GM10266 (cell line): ENCODE measurements at regions not wholly inside any gene's neighbourhood (a gene's known extent, or its start where the extent isn't known, plus 50 kb on each side); places are given as distances from the start of the nearest gene placed in this dataset.

ENCODE experiments used
- DNase-seq: peaks from one replicate; pipeline ENCODE4 v3.0.0; 2012; ENCODE audit errors: extremely low spot score
- TF ChIP-seq, protein P1 (sequence below): IDR thresholded peaks from 2 replicates; pipeline ENCODE4 v1.5.1; 2012; ENCODE audit warnings: mild to moderate bottlenecking, low read depth; ENCODE audit not compliant: control insufficient read depth, insufficient read depth; ENCODE audit errors: missing control alignments

DNA sequence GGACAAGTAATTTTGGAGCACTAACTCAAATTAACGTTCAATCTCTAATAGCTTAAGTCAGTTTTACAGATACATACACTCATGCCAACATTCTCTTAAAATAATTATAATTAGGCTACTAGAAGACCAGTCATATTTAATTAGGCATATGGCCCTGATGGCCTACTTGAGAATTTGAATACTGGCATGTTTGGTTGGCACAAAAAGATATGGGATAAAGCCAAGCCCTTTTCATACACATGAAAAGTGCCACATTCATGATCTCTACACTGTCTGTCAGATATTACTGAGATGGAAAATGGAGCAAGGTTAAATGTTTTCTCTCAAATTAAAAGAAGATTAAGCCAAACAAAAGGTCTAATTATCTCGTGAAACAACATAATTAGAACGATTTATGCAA is 1091.0 kb downstream of the C4orf33 start:
- DNase-seq, result no peak
- TF ChIP-seq, protein P1, sequence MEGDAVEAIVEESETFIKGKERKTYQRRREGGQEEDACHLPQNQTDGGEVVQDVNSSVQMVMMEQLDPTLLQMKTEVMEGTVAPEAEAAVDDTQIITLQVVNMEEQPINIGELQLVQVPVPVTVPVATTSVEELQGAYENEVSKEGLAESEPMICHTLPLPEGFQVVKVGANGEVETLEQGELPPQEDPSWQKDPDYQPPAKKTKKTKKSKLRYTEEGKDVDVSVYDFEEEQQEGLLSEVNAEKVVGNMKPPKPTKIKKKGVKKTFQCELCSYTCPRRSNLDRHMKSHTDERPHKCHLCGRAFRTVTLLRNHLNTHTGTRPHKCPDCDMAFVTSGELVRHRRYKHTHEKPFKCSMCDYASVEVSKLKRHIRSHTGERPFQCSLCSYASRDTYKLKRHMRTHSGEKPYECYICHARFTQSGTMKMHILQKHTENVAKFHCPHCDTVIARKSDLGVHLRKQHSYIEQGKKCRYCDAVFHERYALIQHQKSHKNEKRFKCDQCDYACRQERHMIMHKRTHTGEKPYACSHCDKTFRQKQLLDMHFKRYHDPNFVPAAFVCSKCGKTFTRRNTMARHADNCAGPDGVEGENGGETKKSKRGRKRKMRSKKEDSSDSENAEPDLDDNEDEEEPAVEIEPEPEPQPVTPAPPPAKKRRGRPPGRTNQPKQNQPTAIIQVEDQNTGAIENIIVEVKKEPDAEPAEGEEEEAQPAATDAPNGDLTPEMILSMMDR, result no peak

DNA sequence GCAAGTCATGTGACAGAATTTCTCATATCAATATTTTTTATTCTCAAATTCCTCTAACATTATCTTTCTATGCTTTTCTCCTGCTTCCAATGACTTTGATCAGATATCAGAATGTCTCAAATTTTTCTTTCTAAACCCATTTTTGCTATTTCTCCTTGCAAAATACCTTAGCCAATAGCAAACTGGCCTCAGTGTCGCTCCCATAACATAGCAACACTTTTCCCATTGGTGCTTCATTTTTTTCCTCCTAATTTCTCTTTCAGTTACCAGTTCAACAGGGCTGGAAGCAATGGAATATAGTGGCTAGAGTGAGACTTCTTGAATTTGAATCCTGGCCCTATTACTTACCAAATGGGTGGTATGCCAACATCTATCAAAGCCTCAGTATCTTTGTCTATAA is 1091.6 kb downstream of the C4orf33 start:
- no peak for DNase-seq
- TF ChIP-seq, protein P1, result no peak

DNA sequence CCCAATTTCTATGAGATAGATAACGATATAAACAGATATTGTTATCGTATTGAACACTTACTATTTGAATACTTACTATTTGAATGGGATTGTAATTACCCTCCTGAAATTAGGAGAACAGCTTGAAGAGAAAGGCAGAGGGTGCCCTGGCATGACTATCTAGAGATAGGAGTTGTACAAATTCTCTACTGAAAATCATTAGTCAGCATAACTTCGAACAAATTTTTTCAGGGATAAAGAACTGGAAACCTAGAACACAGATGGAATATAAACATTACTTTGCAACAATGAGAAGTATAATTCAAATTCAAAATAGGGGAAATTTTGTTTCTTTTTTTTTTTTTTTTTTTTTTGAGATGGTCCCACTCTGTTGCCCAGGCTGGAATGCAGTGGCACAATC is 1096.8 kb downstream of the C4orf33 start:
- TF ChIP-seq, protein P1, result no peak
- DNase-seq, result no peak

DNA sequence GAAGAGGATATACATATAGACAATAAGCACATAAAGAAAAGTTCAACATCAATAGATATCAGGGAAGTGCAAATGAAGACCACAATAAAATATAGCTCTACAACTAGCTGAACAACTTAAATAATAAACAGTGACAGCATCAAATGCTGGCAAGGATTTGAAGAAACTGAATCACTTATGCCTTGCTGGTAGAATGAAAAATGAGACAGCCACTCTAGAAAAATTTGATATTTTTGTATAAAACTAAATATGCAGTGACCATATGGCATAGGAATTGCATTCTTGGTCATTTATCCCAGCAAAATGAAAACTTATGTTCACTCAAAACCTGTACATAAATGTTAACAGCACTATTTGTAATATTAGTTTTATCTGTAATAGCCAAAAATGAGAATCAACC is 1102.0 kb downstream of the C4orf33 start:
- DNase-seq, result no peak
- TF ChIP-seq, protein P1, result no peak

DNA sequence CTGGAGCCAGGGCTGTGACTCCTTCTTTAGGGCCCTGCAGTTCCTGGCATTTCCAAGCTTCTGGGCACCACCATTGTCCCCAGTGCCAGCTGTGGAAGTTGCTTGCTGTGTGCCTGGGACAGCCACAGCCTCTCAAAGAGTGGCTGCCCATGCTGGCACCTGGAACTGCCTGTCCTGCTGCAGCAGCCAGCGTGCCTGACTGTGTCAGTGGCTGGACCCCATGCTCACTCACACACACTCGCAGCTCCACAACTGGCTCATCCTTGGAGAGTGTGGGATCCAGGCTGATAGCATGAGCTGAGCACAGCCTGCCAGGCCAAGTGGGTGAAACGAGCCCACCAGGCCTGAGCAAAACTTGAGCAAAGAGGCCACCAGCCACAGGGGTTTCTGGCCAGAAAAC is 1107.6 kb downstream of the C4orf33 start:
- TF ChIP-seq, protein P1, result no peak
- no peak for DNase-seq

DNA sequence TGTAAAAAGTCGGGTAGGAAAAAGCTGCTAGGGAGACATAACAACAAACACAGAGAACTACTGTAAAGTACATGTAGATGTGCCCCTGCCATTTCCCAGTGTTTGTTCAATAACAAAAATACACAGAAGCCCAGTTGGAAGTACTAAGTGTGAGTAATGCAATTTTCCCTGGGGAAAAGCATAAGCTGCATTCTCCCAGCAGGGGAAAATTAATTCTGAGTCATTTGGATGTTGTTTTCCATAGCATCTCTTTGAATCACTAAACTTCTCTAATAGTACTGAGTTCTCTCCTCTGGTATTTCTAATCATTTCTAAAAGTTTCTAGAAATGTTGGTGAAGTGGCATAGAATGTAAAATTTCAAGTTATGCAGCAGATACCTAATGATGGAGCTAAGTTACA is 1114.9 kb downstream of the C4orf33 start:
- no peak for DNase-seq

DNA sequence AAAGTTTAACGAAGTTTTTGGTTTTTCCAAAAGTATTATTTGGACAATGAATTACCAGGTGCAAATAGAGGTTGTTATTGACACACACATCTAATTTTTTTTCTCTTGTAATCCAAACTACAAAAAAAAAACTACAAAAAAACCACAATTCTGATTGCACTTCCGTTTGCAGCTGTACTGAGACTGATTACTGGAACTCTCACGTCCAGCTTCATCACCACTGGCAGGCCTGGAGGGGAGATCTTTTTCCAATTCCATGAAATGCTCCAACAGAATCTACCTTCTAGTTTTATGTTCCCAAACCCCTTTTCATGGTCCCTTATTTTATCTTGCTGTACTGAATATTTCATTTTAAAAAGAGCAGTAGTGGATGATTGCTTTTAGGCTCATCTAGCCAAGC is 1118.3 kb downstream of the C4orf33 start:
- DNase-seq, result no peak
- TF ChIP-seq, protein P1, result no peak

More for the DNA sequence above, 1114.9 kb downstream of the C4orf33 start:
- TF ChIP-seq, protein P1, result no peak
